Esophagus squamous epithelium (tissue), 5 donors: ENCODE measurements at regions not wholly inside any gene's neighbourhood (a gene's known extent, or its start where the extent isn't known, plus 50 kb on each side); places are given as distances from the start of the nearest gene placed in this dataset.

Experiments
- DNase-seq: peaks from one replicate; lab custom pipeline; 2025; lab: John Stamatoyannopoulos, UW
- H3K27ac ChIP-seq, 4 donors: fragments of 200-600 bp; sonication (generic); one replicate each; pipeline ENCODE4 v1.5.1; 2016 to 2019; ENCODE audit warnings: mild to moderate bottlenecking in 1 of 4
- H3K27me3 ChIP-seq, 4 donors: fragments of 200-600 bp; sonication (generic); 1 replicate in 3 of 4; 2 replicates in 1 of 4; pipeline versions ENCODE4 v1.5.1 to v1.6.0; 2017 to 2021; ENCODE audit warnings: antibody characterized with exemption in 1 of 4
- H3K36me3 ChIP-seq, 3 donors: fragments of 200-600 bp; sonication (generic); one replicate each; pipeline ENCODE4 v1.5.1; 2016 to 2019
- H3K4me1 ChIP-seq, 3 donors: fragments of 200-600 bp; sonication (generic); one replicate each; pipeline ENCODE4 v1.5.1; 2017 to 2019
- H3K4me3 ChIP-seq, 4 donors: fragments of 200-600 bp; sonication (generic); 1 replicate in 3 of 4; 2 replicates in 1 of 4; pipeline ENCODE4 v1.5.1; 2016 to 2019; ENCODE audit warnings: mild to moderate bottlenecking in 2 of 4, moderate library complexity in 1 of 4
- H3K9me3 ChIP-seq, 3 donors: fragments of 200-600 bp; sonication (generic); one replicate each; pipeline ENCODE4 v1.5.1; 2016 to 2019
- POLR2A ChIP-seq, 4 donors: fragments of 450-650 bp; IDR thresholded peaks; one replicate each; pipeline ENCODE4 v1.6.1; 2017; ENCODE audit warnings: antibody characterized with exemption in 4 of 4, mild to moderate bottlenecking in 4 of 4, moderate library complexity in 3 of 4
- WGBS, 2 donors: methylation state at CpG; one replicate each; pipeline ENCODE4 v1.1.5; 2018; 5-methylcytosine and 5-hydroxymethylcytosine counted together
- intact Hi-C: fragments of 100-400 bp; cut with DNase I; formaldehyde crosslinking; loops from one replicate; pipeline ENCODE4 v1.15.0; 2022
- TF ChIP-seq, protein P1 (sequence below), 6 experiments: fragments of 450-650 bp in 4 of 6; fragments of 200-600 bp in 2 of 6; sonication (generic) in 2 of 6; IDR thresholded peaks; one replicate each; pipeline ENCODE4 v1.5.1; 2016 to 2019; ENCODE audit warnings: antibody characterized with exemption in 6 of 6, mild to moderate bottlenecking in 4 of 6, moderate library complexity in 4 of 6
- donor health status: DM: yes; HTN: yes; CAD: no.

DNA sequence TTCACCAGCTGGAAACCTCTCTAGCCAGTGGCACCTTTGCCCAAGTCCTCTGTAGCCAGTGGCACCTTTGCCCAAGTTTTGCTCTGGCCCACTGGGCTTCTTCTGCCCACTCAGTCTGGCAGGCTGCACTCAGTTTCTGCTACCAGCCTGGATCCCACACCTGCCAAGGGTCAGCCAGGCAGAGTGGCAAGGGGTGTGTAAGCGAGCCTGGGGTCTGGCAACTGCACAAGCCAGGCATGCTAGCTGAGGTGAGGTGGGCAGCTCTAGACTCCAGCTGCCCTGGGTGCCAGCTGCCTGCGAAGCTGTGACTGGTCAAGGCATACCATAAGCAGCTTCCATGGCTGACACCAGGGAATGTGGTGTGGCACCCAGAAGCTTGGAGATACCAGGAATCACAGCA lies 233.1 kb upstream of the DKK2 start:
- TF ChIP-seq, protein P1, sequence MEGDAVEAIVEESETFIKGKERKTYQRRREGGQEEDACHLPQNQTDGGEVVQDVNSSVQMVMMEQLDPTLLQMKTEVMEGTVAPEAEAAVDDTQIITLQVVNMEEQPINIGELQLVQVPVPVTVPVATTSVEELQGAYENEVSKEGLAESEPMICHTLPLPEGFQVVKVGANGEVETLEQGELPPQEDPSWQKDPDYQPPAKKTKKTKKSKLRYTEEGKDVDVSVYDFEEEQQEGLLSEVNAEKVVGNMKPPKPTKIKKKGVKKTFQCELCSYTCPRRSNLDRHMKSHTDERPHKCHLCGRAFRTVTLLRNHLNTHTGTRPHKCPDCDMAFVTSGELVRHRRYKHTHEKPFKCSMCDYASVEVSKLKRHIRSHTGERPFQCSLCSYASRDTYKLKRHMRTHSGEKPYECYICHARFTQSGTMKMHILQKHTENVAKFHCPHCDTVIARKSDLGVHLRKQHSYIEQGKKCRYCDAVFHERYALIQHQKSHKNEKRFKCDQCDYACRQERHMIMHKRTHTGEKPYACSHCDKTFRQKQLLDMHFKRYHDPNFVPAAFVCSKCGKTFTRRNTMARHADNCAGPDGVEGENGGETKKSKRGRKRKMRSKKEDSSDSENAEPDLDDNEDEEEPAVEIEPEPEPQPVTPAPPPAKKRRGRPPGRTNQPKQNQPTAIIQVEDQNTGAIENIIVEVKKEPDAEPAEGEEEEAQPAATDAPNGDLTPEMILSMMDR (IDR thresholded peaks at IDR 0.05) = no peak
- TF ChIP-seq POLR2A (IDR thresholded peaks at IDR 0.05) = no peak
- WGBS, 2 donors = 71 to 80% methylated on average over 1 of the region's 2 CpGs

DNA sequence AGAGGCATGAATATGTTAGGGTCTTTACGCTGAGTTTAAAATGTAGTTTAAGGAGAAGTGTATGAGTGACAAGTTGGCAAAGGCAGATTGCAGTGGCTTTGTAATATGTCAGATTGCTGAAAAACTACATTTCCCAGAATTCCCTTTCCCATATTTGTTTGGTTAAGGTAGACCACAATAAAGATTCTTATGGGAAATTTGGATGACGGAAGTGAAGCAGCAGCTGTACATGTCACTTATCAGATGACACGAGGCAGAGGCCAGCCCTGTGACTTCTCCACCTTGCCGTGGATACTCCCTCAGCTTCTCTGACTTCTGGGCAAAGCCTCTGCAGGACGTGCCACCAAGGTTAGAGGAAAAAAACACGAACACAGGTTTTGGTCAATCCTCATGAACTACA lies 229.7 kb upstream of the DKK2 start:
- Histone ChIP-seq H3K36me3 (no peaks in the 10 kb centered on the region), H3K9me3 (no peaks in the 10 kb centered on the region), H3K27ac (no peak overlapping the region), H3K4me1 (no peaks in the 10 kb centered on the region), H3K27me3 (no peaks in the 10 kb centered on the region), H3K4me3 (no peak overlapping the region)
- intact Hi-C loops = no loop called here
- 64 to 65% methylated on average over 6 of the region's 6 CpGs for WGBS, 2 donors
- TF ChIP-seq, protein P1 (IDR thresholded peaks at IDR 0.05) = no peak
- no peak for TF ChIP-seq POLR2A (IDR thresholded peaks at IDR 0.05)
- no peak for DNase-seq

More for the DNA sequence above, 233.1 kb upstream of the DKK2 start:
- Histone ChIP-seq H3K4me1 (no peaks in the 10 kb centered on the region), H3K27ac (no peak overlapping the region), H3K4me3 (no peak overlapping the region), H3K9me3 (no peaks in the 10 kb centered on the region), H3K36me3 (no peaks in the 10 kb centered on the region), H3K27me3 (no peaks in the 10 kb centered on the region)
- intact Hi-C loops = no loop called here
- DNase-seq = no peak

DNA sequence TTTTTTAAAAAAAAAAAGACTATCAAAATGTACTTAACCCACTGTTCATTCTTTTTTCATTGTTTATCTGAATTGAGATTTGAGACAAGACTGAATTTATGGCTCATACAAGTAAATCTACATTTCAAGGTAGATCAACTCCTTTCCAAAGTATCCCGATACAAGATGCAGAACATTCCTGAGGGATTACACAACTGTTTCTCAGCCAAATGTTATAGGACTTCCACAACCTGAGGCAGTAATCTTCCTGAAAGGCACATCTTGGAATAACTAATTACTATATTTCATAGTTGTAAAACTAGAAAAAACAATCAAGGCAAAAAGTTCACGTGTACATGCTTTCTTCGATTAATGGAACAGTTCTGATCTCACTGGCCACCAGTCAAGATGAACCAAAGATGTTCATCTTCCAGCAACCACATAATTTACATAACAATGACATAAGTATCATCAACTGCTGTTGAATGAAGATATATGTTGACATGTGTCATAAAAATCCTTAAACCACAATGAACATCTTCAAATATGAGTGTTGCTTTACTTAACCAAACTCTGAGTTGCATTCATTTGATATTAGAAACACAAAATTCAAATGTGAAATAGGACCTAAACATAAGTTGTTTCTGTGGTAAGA lies 225.2 kb upstream of the DKK2 start:
- Histone ChIP-seq H3K27ac (no peak overlapping the region), H3K36me3 (no peaks in the 10 kb centered on the region), H3K9me3 (no peaks in the 10 kb centered on the region), H3K4me1 (no peaks in the 10 kb centered on the region), H3K27me3 (no peaks in the 10 kb centered on the region), H3K4me3 (no peak overlapping the region)
- TF ChIP-seq, protein P1 (IDR thresholded peaks at IDR 0.05) = no peak
- no peak for TF ChIP-seq POLR2A (IDR thresholded peaks at IDR 0.05)
- no peak for DNase-seq
- intact Hi-C loops = no loop called here
- 45 to 50% methylated on average over 3 of the region's 3 CpGs for WGBS, 2 donors

DNA sequence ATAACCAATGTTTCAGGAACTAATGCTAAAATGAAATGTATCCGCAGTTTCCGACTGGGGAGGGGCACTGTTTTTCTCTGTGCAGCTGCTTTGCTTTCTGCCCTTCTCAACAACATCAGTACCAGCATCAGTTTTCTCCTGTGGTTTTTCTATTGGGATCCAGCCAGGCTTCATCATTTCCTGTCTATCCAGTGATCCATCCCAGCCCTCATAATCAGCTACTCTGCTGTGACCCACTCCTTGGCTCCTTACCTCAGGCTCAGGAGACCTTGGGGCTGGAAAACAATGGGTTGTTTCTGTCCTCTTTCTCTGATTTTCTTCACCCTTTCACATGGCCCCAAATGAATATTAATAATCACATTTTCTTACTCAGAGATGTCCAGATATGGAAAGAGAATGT lies 222.2 kb upstream of the DKK2 start:
- Histone ChIP-seq H3K4me3 (no peak overlapping the region), H3K27ac (no peak overlapping the region), H3K27me3 (no peaks in the 10 kb centered on the region), H3K9me3 (no peaks in the 10 kb centered on the region), H3K4me1 (no peaks in the 10 kb centered on the region), H3K36me3 (no peaks in the 10 kb centered on the region)
- WGBS, 2 donors = 80 to 91% methylated on average over 2 of the region's 2 CpGs
- intact Hi-C loops = no loop called here
- no peak for DNase-seq
- TF ChIP-seq POLR2A (IDR thresholded peaks at IDR 0.05) = no peak
- TF ChIP-seq, protein P1 (IDR thresholded peaks at IDR 0.05) = no peak

DNA sequence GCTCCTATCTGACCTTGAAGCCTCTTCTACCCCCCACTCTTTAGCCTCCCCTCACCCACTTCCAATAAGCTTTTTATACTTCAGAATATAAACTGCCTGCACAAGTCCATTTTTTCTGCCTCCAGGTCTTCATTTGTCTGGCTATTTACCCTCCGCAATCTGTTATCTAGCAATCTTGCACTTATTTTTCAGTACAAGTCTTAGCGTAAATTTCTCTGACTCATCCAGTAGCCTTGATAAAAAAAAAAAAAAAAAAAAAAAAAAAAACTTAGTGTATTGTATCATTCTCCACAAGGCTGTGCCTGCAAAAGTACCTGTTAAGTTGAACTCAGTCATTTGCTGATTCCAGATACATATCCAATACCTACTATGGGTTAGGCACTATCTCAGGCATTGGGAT lies 219.5 kb upstream of the DKK2 start:
- H3K4me3 ChIP-seq = no peak overlapping the region
- no peaks in the 10 kb centered on the region for H3K4me1 ChIP-seq
- no peak for TF ChIP-seq POLR2A (IDR thresholded peaks at IDR 0.05)
- TF ChIP-seq, protein P1 (IDR thresholded peaks at IDR 0.05) = no peak
- no peaks in the 10 kb centered on the region for H3K36me3 ChIP-seq
- intact Hi-C loops = no loop called here
- H3K9me3 ChIP-seq = no peaks in the 10 kb centered on the region
- DNase-seq = no peak
- WGBS, 2 donors = 44 to 56% methylated on average over 2 of the region's 2 CpGs
- H3K27me3 ChIP-seq = no peaks in the 10 kb centered on the region
- H3K27ac ChIP-seq = no peak overlapping the region
